Natural killer cell (primary cell): ENCODE measurements at regions not wholly inside any gene's neighbourhood (a gene's known extent, or its start where the extent isn't known, plus 50 kb on each side); places are given as distances from the start of the nearest gene placed in this dataset.

Source experiments
- ATAC-seq, 3 donors: fragments of 150-1000 bp in 2 of 3; fragments of 200-7000 bp in 1 of 3; cut with Tn5 transposase; 1 replicate in 1 of 3; 2 replicates in 2 of 3; pipeline ENCODE4 v1.10.0; 2021; ENCODE audit warnings: mild to moderate bottlenecking in 2 of 3, moderate library complexity in 2 of 3
- DNase-seq, 2 donors: peaks; one replicate each; pipeline versions ENCODE4 v3.0.0 to v3.0.0-alpha.2; 2013 to 2021; ENCODE audit warnings: mixed read lengths in 1 of 2
- H3K27ac ChIP-seq: one replicate; pipeline ENCODE4 v1.5.1; 2013; ENCODE audit warnings: mild to moderate bottlenecking, low read length
- H3K27me3 ChIP-seq: one replicate; pipeline ENCODE4 v1.6.1; 2013; ENCODE audit warnings: low read length; ENCODE audit not compliant: control insufficient read depth, insufficient read depth
- H3K36me3 ChIP-seq: one replicate; pipeline ENCODE4 v1.6.1; 2013; ENCODE audit warnings: low read length; ENCODE audit not compliant: control insufficient read depth, insufficient read depth
- H3K4me1 ChIP-seq: one replicate; pipeline ENCODE4 v1.6.1; 2013; ENCODE audit warnings: low read length; ENCODE audit not compliant: control insufficient read depth, insufficient read depth
- H3K4me3 ChIP-seq: one replicate; pipeline ENCODE4 v1.5.1; 2013; ENCODE audit warnings: low read length
- H3K9me3 ChIP-seq: one replicate; pipeline ENCODE4 v1.6.1; 2013; ENCODE audit warnings: low read length; ENCODE audit not compliant: control insufficient read depth, insufficient read depth
- H3K27ac Mint-ChIP-seq, 2 donors: one replicate each; pipeline ENCODE4 v1.8.0; 2022; ENCODE audit warnings: mild to moderate bottlenecking in 2 of 2, mixed read lengths in 2 of 2, moderate library complexity in 1 of 2
- H3K27me3 Mint-ChIP-seq, 2 donors: one replicate each; pipeline ENCODE4 v1.8.0; 2022; ENCODE audit warnings: low read depth in 2 of 2, mixed read lengths in 2 of 2
- H3K36me3 Mint-ChIP-seq: one replicate; pipeline ENCODE4 v1.8.0; 2022; ENCODE audit warnings: mixed read lengths
- H3K4me1 Mint-ChIP-seq, 2 donors: one replicate each; pipeline ENCODE4 v1.8.0; 2022; ENCODE audit warnings: mixed read lengths in 2 of 2
- H3K4me3 Mint-ChIP-seq: one replicate; pipeline ENCODE4 v1.8.0; 2022; ENCODE audit warnings: mild to moderate bottlenecking, moderate library complexity, mixed read lengths
- H3K9me3 Mint-ChIP-seq, 2 donors: one replicate each; pipeline ENCODE4 v1.8.0; 2022; ENCODE audit warnings: mixed read lengths in 2 of 2
- CTCF ChIP-seq: fragments of 200-600 bp; IDR thresholded peaks from one replicate; pipeline ENCODE4 v1.8.0; 2022; ENCODE audit warnings: antibody characterized with exemption
- WGBS: methylation state at CpG from one replicate; pipeline ENCODE4 v1.1.7; 2013; ENCODE audit warnings: missing lambda C conversion rate; ENCODE audit not compliant: insufficient coverage; 5-methylcytosine and 5-hydroxymethylcytosine counted together
- intact Hi-C: fragments of 100-400 bp; cut with micrococcal nuclease; formaldehyde crosslinking; loops from one replicate; pipeline ENCODE4 v1.14.2; 2022

- no peak overlapping the region for H3K27ac Mint-ChIP-seq
- H3K9me3 Mint-ChIP-seq, result peaks cover 12 to 15% of the 10 kb centered on the region in 2 donors
- Histone ChIP-seq H3K27ac (no peak overlapping the region), H3K9me3 (peaks cover 5% of the 10 kb centered on the region), H3K4me1 (no peaks in the 10 kb centered on the region), H3K36me3 (no peaks in the 10 kb centered on the region), H3K4me3 (no peak overlapping the region), H3K27me3 (no peaks in the 10 kb centered on the region)
- DNase-seq, result no peak
- 100% methylated on average over 1 of the region's 1 CpG for WGBS
- TF ChIP-seq CTCF, result no peak
- no peaks in the 10 kb centered on the region for H3K36me3 Mint-ChIP-seq
- intact Hi-C loops, result no loop called here
- no peaks in the 10 kb centered on the region for H3K4me1 Mint-ChIP-seq
- ATAC-seq, result no peak
- H3K4me3 Mint-ChIP-seq, result no peak overlapping the region
- no peaks in the 10 kb centered on the region for H3K27me3 Mint-ChIP-seq
Measured at GRCh38 chr16:59654455-59654854, 920.3 kb upstream of the GOT2 start.

- Mint-ChIP-seq H3K27ac (no peak overlapping the region), H3K4me1 (no peaks in the 10 kb centered on the region), H3K27me3 (no peaks in the 10 kb centered on the region), H3K4me3 (no peak overlapping the region), H3K36me3 (peaks cover 5% of the 10 kb centered on the region), H3K9me3 (peaks cover 9 to 17% of the 10 kb centered on the region in 2 donors)
- Histone ChIP-seq H3K4me1 (no peaks in the 10 kb centered on the region), H3K27me3 (no peaks in the 10 kb centered on the region), H3K27ac (no peak overlapping the region), H3K36me3 (no peaks in the 10 kb centered on the region), H3K9me3 (peaks cover 10% of the 10 kb centered on the region), H3K4me3 (no peak overlapping the region)
- WGBS, result 83% methylated on average over 1 of the region's 1 CpG
- intact Hi-C loops, result no loop called here
- TF ChIP-seq CTCF, result no peak
- no peak for DNase-seq
- ATAC-seq, result no peak
Measured at GRCh38 chr16:59651662-59652061, 917.5 kb upstream of the GOT2 start.

- Histone ChIP-seq H3K27ac (no peak overlapping the region), H3K27me3 (no peaks in the 10 kb centered on the region), H3K4me3 (no peak overlapping the region), H3K36me3 (no peaks in the 10 kb centered on the region), H3K9me3 (peaks cover 4% of the 10 kb centered on the region), H3K4me1 (no peaks in the 10 kb centered on the region)
- H3K4me3 Mint-ChIP-seq, result no peak overlapping the region
- H3K27ac Mint-ChIP-seq, result no peak overlapping the region
- TF ChIP-seq CTCF, result no peak
- DNase-seq (no peak), ATAC-seq (no peak)
- peaks cover 16% of the 10 kb centered on the region for H3K36me3 Mint-ChIP-seq
- H3K27me3 Mint-ChIP-seq, result no peaks in the 10 kb centered on the region
- intact Hi-C loops, result no loop called here
- no peaks in the 10 kb centered on the region for H3K4me1 Mint-ChIP-seq
- H3K9me3 Mint-ChIP-seq, result peaks cover 18 to 25% of the 10 kb centered on the region in 2 donors
Measured at GRCh38 chr16:59645194-59645593, 911.1 kb upstream of the GOT2 start.

GRCh38 chr16:59635674-59636073 is 901.6 kb upstream of the GOT2 start:
- Histone ChIP-seq H3K27ac (no peak overlapping the region), H3K27me3 (no peaks in the 10 kb centered on the region), H3K4me3 (no peak overlapping the region), H3K9me3 (no peaks in the 10 kb centered on the region), H3K36me3 (no peaks in the 10 kb centered on the region), H3K4me1 (no peaks in the 10 kb centered on the region)
- ATAC-seq (no peak), DNase-seq (no peak)
- Mint-ChIP-seq H3K27me3 (no peaks in the 10 kb centered on the region), H3K9me3 (peaks cover 8 to 9% of the 10 kb centered on the region in 2 donors), H3K36me3 (no peaks in the 10 kb centered on the region), H3K4me3 (no peak overlapping the region), H3K4me1 (no peaks in the 10 kb centered on the region), H3K27ac (no peak overlapping the region)
- intact Hi-C loops, result no loop called here
- no peak for TF ChIP-seq CTCF
